ENCODE measurements at regions not wholly inside any gene's neighbourhood (a gene's known extent, or its start where the extent isn't known, plus 50 kb on each side); places are given as distances from the start of the nearest gene placed in this dataset.

DNA sequence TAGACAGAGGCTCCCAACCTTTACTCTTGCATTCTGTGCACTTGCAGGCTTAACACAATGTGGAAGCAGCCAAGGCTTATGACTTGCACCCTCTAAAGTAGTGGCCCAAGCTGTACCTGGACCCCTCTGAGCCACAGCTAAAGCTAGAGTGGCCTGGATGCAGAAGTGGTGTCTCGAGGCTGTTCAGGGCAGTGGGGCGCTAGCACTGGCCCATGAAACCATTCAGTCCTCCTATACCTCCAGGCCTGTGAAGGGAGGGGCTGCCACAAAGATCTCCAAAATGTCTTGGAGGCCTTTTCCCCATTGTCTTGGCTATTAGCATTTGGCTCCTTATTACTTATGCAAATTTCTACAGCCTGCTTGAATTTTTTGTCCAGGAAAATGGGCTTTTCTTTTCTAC is 207.7 kb downstream of the OSR1 start:
- H3K36me3 Mint-ChIP-seq (ENCODE audit: low read depth) = no peaks in the 10 kb centered on the region
- no peak overlapping the region for H3K27ac Mint-ChIP-seq
- H3K4me1 Mint-ChIP-seq (ENCODE audit: low read depth) = no peaks in the 10 kb centered on the region
- Histone ChIP-seq H3K4me3 (ENCODE audit: low read length) (no peak overlapping the region), H3K9me3 (ENCODE audit: control insufficient read depth in 1 of 2, insufficient read depth in 1 of 2, low read length in 2 of 2) (peaks cover 9 to 17% of the 10 kb centered on the region in 2 experiments), H3K27ac (ENCODE audit: low read depth in 1 of 2, low read length in 2 of 2) (no peak overlapping the region), H3K4me1 (ENCODE audit: insufficient read depth, low read length) (no peaks in the 10 kb centered on the region), H3K27me3 (ENCODE audit: control insufficient read depth in 1 of 2, insufficient read depth in 2 of 2, low read length in 2 of 2) (no peaks in the 10 kb centered on the region), H3K36me3 (ENCODE audit: insufficient read depth, low read length) (no peaks in the 10 kb centered on the region)
- DNase-seq (no peak), ATAC-seq (ENCODE audit: poor library complexity) (no peak)
- CTCF ChIA-PET = no interaction called here
- TF ChIP-seq, protein P1, sequence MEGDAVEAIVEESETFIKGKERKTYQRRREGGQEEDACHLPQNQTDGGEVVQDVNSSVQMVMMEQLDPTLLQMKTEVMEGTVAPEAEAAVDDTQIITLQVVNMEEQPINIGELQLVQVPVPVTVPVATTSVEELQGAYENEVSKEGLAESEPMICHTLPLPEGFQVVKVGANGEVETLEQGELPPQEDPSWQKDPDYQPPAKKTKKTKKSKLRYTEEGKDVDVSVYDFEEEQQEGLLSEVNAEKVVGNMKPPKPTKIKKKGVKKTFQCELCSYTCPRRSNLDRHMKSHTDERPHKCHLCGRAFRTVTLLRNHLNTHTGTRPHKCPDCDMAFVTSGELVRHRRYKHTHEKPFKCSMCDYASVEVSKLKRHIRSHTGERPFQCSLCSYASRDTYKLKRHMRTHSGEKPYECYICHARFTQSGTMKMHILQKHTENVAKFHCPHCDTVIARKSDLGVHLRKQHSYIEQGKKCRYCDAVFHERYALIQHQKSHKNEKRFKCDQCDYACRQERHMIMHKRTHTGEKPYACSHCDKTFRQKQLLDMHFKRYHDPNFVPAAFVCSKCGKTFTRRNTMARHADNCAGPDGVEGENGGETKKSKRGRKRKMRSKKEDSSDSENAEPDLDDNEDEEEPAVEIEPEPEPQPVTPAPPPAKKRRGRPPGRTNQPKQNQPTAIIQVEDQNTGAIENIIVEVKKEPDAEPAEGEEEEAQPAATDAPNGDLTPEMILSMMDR (IDR thresholded peaks at IDR 0.05) = no peak
- H3K9me3 Mint-ChIP-seq = peaks cover 30% of the 10 kb centered on the region
- intact Hi-C loops (cut with DNase I, micrococcal nuclease) = no loop called here
- H3K4me3 Mint-ChIP-seq = no peak overlapping the region
- POLR2A ChIA-PET = no interaction called here
- no peaks in the 10 kb centered on the region for H3K27me3 Mint-ChIP-seq

DNA sequence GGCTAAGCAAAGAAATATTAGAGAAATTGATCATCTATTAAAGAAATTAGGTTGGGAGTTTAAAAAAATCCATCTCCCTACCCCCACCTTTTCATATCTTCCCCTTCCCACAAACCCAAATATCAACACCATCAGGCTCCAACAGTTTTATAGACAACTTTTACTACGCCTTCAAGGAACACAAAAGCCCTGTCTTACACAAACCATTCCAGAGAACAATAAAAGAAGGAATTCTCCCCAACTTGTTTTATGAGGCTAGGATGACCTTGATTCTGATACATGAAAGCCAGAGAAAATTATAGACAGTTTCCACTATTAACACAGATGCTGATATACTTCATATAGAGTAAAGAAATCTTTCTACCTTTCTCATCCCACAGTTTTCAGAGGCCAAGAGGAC is 211.6 kb downstream of the OSR1 start:
- intact Hi-C loops (cut with DNase I, micrococcal nuclease) = no loop called here

DNA sequence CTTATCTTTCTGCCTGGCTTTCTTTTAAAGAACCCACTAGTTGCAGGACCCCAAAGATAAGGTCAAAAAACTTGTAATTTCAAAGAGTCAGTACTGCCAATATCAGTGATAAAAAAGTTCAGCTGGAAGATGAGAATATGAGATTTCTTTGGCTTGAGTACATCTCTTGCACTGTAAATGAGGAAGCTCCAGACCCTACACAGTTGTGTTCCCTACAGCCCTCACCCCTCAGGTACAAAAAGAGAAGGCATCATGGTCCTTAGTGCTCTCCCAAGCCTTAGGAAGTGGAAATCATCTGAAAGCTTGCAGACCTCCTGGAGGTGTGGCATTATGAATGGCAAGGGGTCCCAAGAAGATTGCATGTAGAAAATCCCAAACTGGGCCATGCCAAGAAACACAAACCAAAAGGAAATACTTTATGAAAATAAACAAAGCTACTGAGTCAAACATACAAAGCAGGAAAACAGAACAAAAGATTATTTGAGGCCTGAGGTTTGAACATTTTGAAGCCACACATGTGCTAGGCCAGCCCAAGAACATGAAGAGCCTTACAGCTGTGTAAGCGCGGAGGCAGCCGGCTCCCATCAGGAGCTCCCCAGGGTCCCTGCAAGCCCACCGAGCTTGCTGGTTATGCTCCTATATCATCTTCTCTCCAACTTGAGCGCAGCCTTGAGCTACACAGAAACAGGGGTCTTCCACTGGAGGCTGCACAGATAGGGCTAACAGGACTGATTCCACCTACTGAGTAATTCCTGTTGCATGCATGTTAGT is 217.0 kb downstream of the OSR1 start:
- POLR2A ChIA-PET = no interaction called here
- TF ChIP-seq, protein P1 (IDR thresholded peaks at IDR 0.05) = no peak
- Histone ChIP-seq H3K9me3 (ENCODE audit: control insufficient read depth in 1 of 2, insufficient read depth in 1 of 2, low read length in 2 of 2) (no peaks in the 10 kb centered on the region), H3K4me3 (ENCODE audit: low read length) (no peak overlapping the region), H3K4me1 (ENCODE audit: insufficient read depth, low read length) (no peaks in the 10 kb centered on the region), H3K27ac (ENCODE audit: low read depth in 1 of 2, low read length in 2 of 2) (no peak overlapping the region), H3K27me3 (ENCODE audit: control insufficient read depth in 1 of 2, insufficient read depth in 2 of 2, low read length in 2 of 2) (no peaks in the 10 kb centered on the region), H3K36me3 (ENCODE audit: insufficient read depth, low read length) (no peaks in the 10 kb centered on the region)
- no peaks in the 10 kb centered on the region for H3K9me3 Mint-ChIP-seq
- H3K36me3 Mint-ChIP-seq (ENCODE audit: low read depth) = no peaks in the 10 kb centered on the region
- no peaks in the 10 kb centered on the region for H3K27me3 Mint-ChIP-seq
- DNase-seq = no peak
- no peaks in the 10 kb centered on the region for H3K4me1 Mint-ChIP-seq (ENCODE audit: low read depth)
- CTCF ChIA-PET = no interaction called here
- no peak overlapping the region for H3K27ac Mint-ChIP-seq
- no peak for ATAC-seq (ENCODE audit: poor library complexity)
- H3K4me3 Mint-ChIP-seq = no peak overlapping the region
- intact Hi-C loops (cut with DNase I, micrococcal nuclease) = no loop called here

More for the DNA sequence above, 211.6 kb downstream of the OSR1 start:
- Histone ChIP-seq H3K4me1 (ENCODE audit: insufficient read depth, low read length) (no peaks in the 10 kb centered on the region), H3K27ac (ENCODE audit: low read depth in 1 of 2, low read length in 2 of 2) (no peak overlapping the region), H3K4me3 (ENCODE audit: low read length) (no peak overlapping the region), H3K27me3 (ENCODE audit: control insufficient read depth in 1 of 2, insufficient read depth in 2 of 2, low read length in 2 of 2) (no peaks in the 10 kb centered on the region), H3K9me3 (ENCODE audit: control insufficient read depth in 1 of 2, insufficient read depth in 1 of 2, low read length in 2 of 2) (peaks cover 9 to 14% of the 10 kb centered on the region in 2 experiments), H3K36me3 (ENCODE audit: insufficient read depth, low read length) (no peaks in the 10 kb centered on the region)
- Mint-ChIP-seq H3K27me3 (no peaks in the 10 kb centered on the region), H3K27ac (no peak overlapping the region), H3K4me3 (no peak overlapping the region), H3K4me1 (ENCODE audit: low read depth) (no peaks in the 10 kb centered on the region), H3K9me3 (peaks cover 18% of the 10 kb centered on the region), H3K36me3 (ENCODE audit: low read depth) (no peaks in the 10 kb centered on the region)
- ATAC-seq (ENCODE audit: poor library complexity) = no peak
- no peak for DNase-seq
- ChIA-PET CTCF (no interaction called here), POLR2A (no interaction called here)
- TF ChIP-seq, protein P1 (IDR thresholded peaks at IDR 0.05) = no peak
